HCT116 (cell line): ENCODE measurements at regions not wholly inside any gene's neighbourhood (a gene's known extent, or its start where the extent isn't known, plus 50 kb on each side); places are given as distances from the start of the nearest gene placed in this dataset.

Source experiments
- ATAC-seq: fragments of 200-7000 bp; cut with Tn5 transposase; 2 replicates; pipeline ENCODE4 v1.9.1; 2020; ENCODE audit warnings: mild to moderate bottlenecking, moderate library complexity
- BruUV-seq: library from RNA; stranded (reverse); fragments of 400-500 nt; replicated peaks from 2 replicates; lab custom pipeline; 2021; lab: Mats Ljungman, UMichigan
- CTCF ChIA-PET: fragments of 300-600 bp; sonication (Branson Sonifier 250); formaldehyde crosslinking; loops from one replicate; lab custom pipeline; 2021; ENCODE audit warnings: antibody characterized with exemption; lab: Charles Lee
- POLR2A ChIA-PET: fragments of 300-600, 350-600 bp; sonication (Branson Sonifier 250); formaldehyde crosslinking; loops from one replicate; lab custom pipeline; 2021; ENCODE audit warnings: antibody characterized with exemption; lab: Charles Lee
- RAD21 ChIA-PET, 2 experiments: fragments of 300-600 bp; sonication (Branson Sonifier 250); formaldehyde crosslinking; loops; one replicate each; lab custom pipeline; 2023; ENCODE audit warnings: low total read pairs in 2 of 2; ENCODE audit not compliant: uncharacterized antibody in 2 of 2, unreplicated experiment in 2 of 2, low non-redundant PET in 1 of 2; lab: Charles Lee
- DNase-seq: peaks from one replicate; pipeline ENCODE4 v3.0.0-alpha.2; 2010; ENCODE audit warnings: low read depth, low spot score
- H2AFZ ChIP-seq: fragments of 200-600 bp; shearing (Covaris generic), sonication (generic); 2 replicates; pipeline ENCODE4 v1.6.1; 2017; ENCODE audit warnings: low read depth, mixed run types, mixed read lengths, antibody characterized with exemption, low read length; ENCODE audit not compliant: poor library complexity, severe bottlenecking
- H3K27ac ChIP-seq: 2 replicates; pipeline ENCODE4 v1.5.1; 2012; ENCODE audit warnings: low read depth, low read length
- H3K27me3 ChIP-seq: fragments of 200-600 bp; sonication (generic); 2 replicates; pipeline ENCODE4 v1.6.1; 2016; ENCODE audit warnings: mixed run types, low read length, mixed read lengths; ENCODE audit not compliant: insufficient read depth
- H3K36me3 ChIP-seq, 2 experiments: fragments of 200-500 bp in 1 of 2; fragments of 200-600 bp in 1 of 2; sonication (Bioruptor generic) in 1 of 2; sonication (generic) in 1 of 2; 2 replicates each; pipeline versions ENCODE4 v1.5.1 to v1.6.1; 2014 to 2016; ENCODE audit warnings: low read length in 2 of 2, inconsistent platforms in 1 of 2, mixed read lengths in 1 of 2, mixed run types in 1 of 2; ENCODE audit not compliant: insufficient read depth in 2 of 2, control insufficient read depth in 1 of 2
- H3K4me1 ChIP-seq, 2 experiments: fragments of 200-600 bp in 1 of 2; sonication (generic) in 1 of 2; 2 replicates each; pipeline versions ENCODE4 v1.5.1 to v1.6.1; 2012 to 2017; ENCODE audit warnings: low read length in 2 of 2, inconsistent platforms in 1 of 2, mild to moderate bottlenecking in 1 of 2, mixed read lengths in 1 of 2, mixed run types in 1 of 2, moderate library complexity in 1 of 2; ENCODE audit not compliant: insufficient read depth in 2 of 2, control insufficient read depth in 1 of 2
- H3K4me2 ChIP-seq: fragments of 200-600 bp; sonication (generic); 2 replicates; pipeline ENCODE4 v1.6.1; 2017; ENCODE audit warnings: mixed run types, low read length, mixed read lengths
- H3K4me3 ChIP-seq, 2 experiments: fragments of 200-600 bp in 1 of 2; sonication (generic) in 1 of 2; replicated peaks in 1 of 2; 2 replicates each; pipeline ENCODE4 v1.5.1; 2011 to 2016; ENCODE audit warnings: low read length in 2 of 2, control low read depth in 1 of 2, low read depth in 1 of 2, mild to moderate bottlenecking in 1 of 2, mixed read lengths in 1 of 2, mixed run types in 1 of 2
- H3K79me2 ChIP-seq: fragments of 200-600 bp; sonication (generic); 2 replicates; pipeline ENCODE4 v1.6.1; 2017; ENCODE audit warnings: mild to moderate bottlenecking, mixed run types, low read length, moderate library complexity, mixed read lengths; ENCODE audit not compliant: insufficient read depth
- H3K9ac ChIP-seq: fragments of 200-600 bp; sonication (generic); 2 replicates; pipeline ENCODE4 v1.6.1; 2016; ENCODE audit warnings: low read length, mixed read lengths
- H3K9me2 ChIP-seq: fragments of 200-600 bp; sonication (generic), shearing (Covaris generic); 2 replicates; pipeline ENCODE4 v1.6.1; 2017; ENCODE audit warnings: mixed run types, mild to moderate bottlenecking, moderate library complexity; ENCODE audit not compliant: insufficient read depth
- H3K9me3 ChIP-seq, 2 experiments: fragments of 200-500 bp in 1 of 2; fragments of 200-600 bp in 1 of 2; sonication (Bioruptor generic) in 1 of 2; sonication (generic) in 1 of 2; 2 replicates each; pipeline ENCODE4 v1.6.1; 2014 to 2017; ENCODE audit warnings: low read length in 2 of 2, mixed read lengths in 2 of 2, inconsistent platforms in 1 of 2, low read depth in 1 of 2, mild to moderate bottlenecking in 1 of 2, mixed run types in 1 of 2, moderate library complexity in 1 of 2; ENCODE audit not compliant: control insufficient read depth in 1 of 2, insufficient read depth in 1 of 2
- H4K20me1 ChIP-seq: fragments of 200-600 bp; sonication (generic), shearing (Covaris generic); 2 replicates; pipeline ENCODE4 v1.6.1; 2017; ENCODE audit warnings: mixed run types, mild to moderate bottlenecking, moderate library complexity; ENCODE audit not compliant: insufficient read depth
- CBX3 ChIP-seq: IDR thresholded peaks from 2 replicates; pipeline ENCODE4 v1.6.1; 2012; ENCODE audit warnings: low read depth
- CEBPB ChIP-seq: IDR thresholded peaks from 2 replicates; pipeline ENCODE4 v1.6.1; 2012; ENCODE audit warnings: low read depth
- CTCF ChIP-seq, 3 experiments: fragments of 200-600 bp in 1 of 3; sonication (generic) in 1 of 3; IDR thresholded peaks in 2 of 3; conservative IDR thresholded peaks in 1 of 3; 2 replicates each; pipeline ENCODE4 v1.5.1; 2012 to 2017; ENCODE audit warnings: low read depth in 2 of 3, low read length in 2 of 3, antibody characterized with exemption in 1 of 3, borderline replicate concordance in 1 of 3, control low read depth in 1 of 3, mild to moderate bottlenecking in 1 of 3, mixed read lengths in 1 of 3, mixed run types in 1 of 3, moderate library complexity in 1 of 3; ENCODE audit not compliant: insufficient read depth in 1 of 3
- EGR1 ChIP-seq: IDR thresholded peaks from 2 replicates; pipeline ENCODE4 v1.6.1; 2012; ENCODE audit warnings: low read depth
- ELF1 ChIP-seq: IDR thresholded peaks from 2 replicates; pipeline ENCODE4 v1.6.1; 2012; ENCODE audit warnings: low read depth, borderline replicate concordance
- EZH2 ChIP-seq: fragments of 200-600 bp; sonication (generic); IDR thresholded peaks from 2 replicates; pipeline ENCODE4 v1.6.1; 2017; ENCODE audit warnings: antibody characterized with exemption, mixed run types
- EZH2phosphoT487 ChIP-seq: fragments of 200-600 bp; IDR thresholded peaks from 2 replicates; pipeline ENCODE4 v1.6.1; 2018; ENCODE audit warnings: antibody characterized with exemption, borderline replicate concordance
- FOSL1 ChIP-seq: IDR thresholded peaks from 2 replicates; pipeline ENCODE4 v1.6.1; 2012; ENCODE audit warnings: low read depth
- JUND ChIP-seq: IDR thresholded peaks from 2 replicates; pipeline ENCODE4 v1.6.1; 2012
- POLR2A ChIP-seq: IDR thresholded peaks from 2 replicates; pipeline ENCODE4 v1.7.0; 2011; ENCODE audit warnings: borderline replicate concordance; ENCODE audit not compliant: insufficient read depth, insufficient read length; ENCODE audit errors: extremely low read depth
- RAD21 ChIP-seq: IDR thresholded peaks from 2 replicates; pipeline ENCODE4 v1.6.1; 2012; ENCODE audit warnings: low read depth, mild to moderate bottlenecking
- SP1 ChIP-seq: IDR thresholded peaks from 2 replicates; pipeline ENCODE4 v1.6.1; 2012; ENCODE audit warnings: low read depth
- SRF ChIP-seq: IDR thresholded peaks from 2 replicates; pipeline ENCODE4 v1.6.1; 2012; ENCODE audit warnings: low read depth
- TCF7L2 ChIP-seq: IDR thresholded peaks from 2 replicates; pipeline ENCODE4 v1.7.0; 2011; ENCODE audit warnings: borderline replicate concordance, inconsistent platforms; ENCODE audit not compliant: insufficient read depth, insufficient read length; ENCODE audit errors: extremely low read depth
- YY1 ChIP-seq: IDR thresholded peaks from 2 replicates; pipeline ENCODE4 v1.6.1; 2011; ENCODE audit warnings: low read length, low read depth, moderate library complexity, mild to moderate bottlenecking; ENCODE audit not compliant: insufficient replicate concordance; ENCODE audit errors: extremely low read depth
- ZBTB33 ChIP-seq: IDR thresholded peaks from 2 replicates; pipeline ENCODE4 v1.6.1; 2011; ENCODE audit warnings: mild to moderate bottlenecking, low read length, moderate library complexity; ENCODE audit not compliant: insufficient replicate concordance; ENCODE audit errors: extremely low read depth
- ZNF274 ChIP-seq: fragments of 200-500 bp; sonication (Bioruptor generic); IDR thresholded peaks from 2 replicates; pipeline ENCODE4 v1.6.1; 2014; ENCODE audit warnings: mild to moderate bottlenecking, low read depth, low read length, inconsistent platforms
- intact Hi-C: fragments of 100-400 bp; cut with micrococcal nuclease; formaldehyde crosslinking; loops from 2 replicates; pipeline ENCODE4 v1.10.0; 2022

GRCh38 chr13:82720986-82721385, 1161.3 kb downstream of the SLITRK1 start:
- H2AFZ ChIP-seq, result no peak overlapping the region
- H3K27ac ChIP-seq, result no peak overlapping the region
- no peaks in the 10 kb centered on the region; a peak in 1 of 4 replicates for H3K9me3 ChIP-seq
- no peaks in the 10 kb centered on the region for H3K27me3 ChIP-seq
- no peaks in the 10 kb centered on the region for H3K36me3 ChIP-seq
- CTCF ChIA-PET, result no interaction called here
- RAD21 ChIA-PET, result no interaction called here
- BruUV-seq, result no TSS peak
- TF ChIP-seq EGR1 (no peak), SP1 (no peak), YY1 (no peak), RAD21 (no peak), FOSL1 (no peak), TCF7L2 (no peak), SRF (no peak), EZH2phosphoT487 (no peak), ELF1 (no peak), JUND (no peak), EZH2 (no peak), CTCF (IDR thresholded peaks at IDR 0.05 in 2 of 3, conservative IDR thresholded peaks at IDR 0.05 in 1 of 3; ENCODE audit: borderline replicate concordance in 1 of 3, insufficient read depth in 1 of 3, low read depth in 2 of 3, low read length in 2 of 3) (no peak), ZBTB33 (no peak), POLR2A (no peak), CEBPB (no peak), ZNF274 (no peak), CBX3 (no peak)
- H3K4me2 ChIP-seq, result no peak overlapping the region
- ATAC-seq, result no peak
- no peaks in the 10 kb centered on the region for H3K79me2 ChIP-seq
- H4K20me1 ChIP-seq, result no peaks in the 10 kb centered on the region
- H3K9ac ChIP-seq, result no peak overlapping the region
- H3K9me2 ChIP-seq, result no peaks in the 10 kb centered on the region
- H3K4me3 ChIP-seq, result no peak overlapping the region
- DNase-seq, result no peak
- no peaks in the 10 kb centered on the region for H3K4me1 ChIP-seq
- intact Hi-C loops, result no loop called here
- POLR2A ChIA-PET, result no interaction called here
